T-helper 2 cell treated with Interferon-gamma antibody and Interleukin-4, amounts not matched to agents 5 μg/mL and 100 μg/mL, for 36 hours (primary cell): ENCODE measurements at regions not wholly inside any gene's neighbourhood (a gene's known extent, or its start where the extent isn't known, plus 50 kb on each side); places are given as distances from the start of the nearest gene placed in this dataset.

Source experiments
- DNase-seq: peaks from one replicate; pipeline ENCODE4 v3.0.0; 2021; ENCODE audit warnings: low spot score
- H3K27ac Mint-ChIP-seq: one replicate; pipeline ENCODE4 v1.8.0; 2021; ENCODE audit warnings: mild to moderate bottlenecking, mixed read lengths
- H3K27me3 Mint-ChIP-seq: one replicate; pipeline ENCODE4 v1.8.0; 2021; ENCODE audit warnings: low read depth, mixed read lengths
- H3K36me3 Mint-ChIP-seq: one replicate; pipeline ENCODE4 v1.8.0; 2021; ENCODE audit warnings: low read depth, mixed read lengths
- H3K4me1 Mint-ChIP-seq: one replicate; pipeline ENCODE4 v1.8.0; 2021; ENCODE audit warnings: low read depth, mixed read lengths
- H3K4me3 Mint-ChIP-seq: one replicate; pipeline ENCODE4 v1.8.0; 2022; ENCODE audit warnings: mild to moderate bottlenecking, moderate library complexity, mixed read lengths
- H3K9me3 Mint-ChIP-seq: one replicate; pipeline ENCODE4 v1.8.0; 2021; ENCODE audit warnings: mixed read lengths

DNA sequence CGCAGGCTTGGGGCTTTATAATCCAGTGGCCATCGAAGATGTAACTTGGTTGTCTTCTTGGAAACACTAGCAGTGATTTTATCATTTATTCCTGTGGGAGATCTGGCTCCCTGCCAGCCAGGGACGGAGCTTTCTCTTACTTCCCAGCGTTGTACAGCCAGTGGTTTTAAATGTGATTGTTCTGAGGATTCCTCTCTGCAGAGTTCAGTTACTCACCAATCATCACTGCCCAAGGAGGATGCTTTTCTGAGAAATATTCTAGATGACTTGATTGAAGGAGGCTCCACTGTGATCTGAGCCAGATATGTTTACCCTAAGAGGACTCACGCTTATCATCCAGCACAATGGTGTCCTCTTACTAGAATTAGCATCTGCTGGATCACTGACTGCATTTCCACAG is 744.3 kb downstream of the RNF144A start:
- peaks cover 61% of the 10 kb centered on the region for H3K9me3 Mint-ChIP-seq
- peaks cover 50% of the 10 kb centered on the region for H3K36me3 Mint-ChIP-seq
- H3K27ac Mint-ChIP-seq, result peak overlapping the region; percentile 37
- peaks cover 38% of the 10 kb centered on the region for H3K4me1 Mint-ChIP-seq
- DNase-seq, result no peak
- H3K4me3 Mint-ChIP-seq, result peak overlapping the region; percentile 30
- no peaks in the 10 kb centered on the region for H3K27me3 Mint-ChIP-seq

DNA sequence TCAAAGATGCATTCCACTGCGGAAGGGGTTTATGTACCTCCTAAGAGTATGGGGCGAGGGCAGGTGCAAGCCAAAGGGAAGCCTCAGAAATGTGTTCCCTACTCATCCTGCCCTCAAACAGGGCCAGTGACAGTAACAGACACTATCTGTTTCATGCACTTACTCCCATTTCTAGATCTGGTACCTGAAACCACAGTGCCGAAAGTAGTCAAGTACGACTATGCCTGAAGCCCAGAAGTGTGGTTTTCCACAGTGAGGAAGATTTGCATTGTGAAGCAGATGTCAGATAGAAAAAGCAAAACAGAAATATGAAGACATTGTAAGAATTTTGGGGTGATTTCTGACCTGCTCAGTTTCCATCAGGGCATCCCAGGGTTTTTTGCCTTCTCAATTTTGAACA is 748.7 kb downstream of the RNF144A start:
- H3K4me3 Mint-ChIP-seq, result peak overlapping the region; percentile 27
- peaks cover 31% of the 10 kb centered on the region for H3K36me3 Mint-ChIP-seq
- H3K27ac Mint-ChIP-seq, result peak overlapping the region; percentile 67
- H3K27me3 Mint-ChIP-seq, result no peaks in the 10 kb centered on the region
- H3K9me3 Mint-ChIP-seq, result peaks cover 35% of the 10 kb centered on the region
- DNase-seq, result peak; percentile 35
- peaks cover 57% of the 10 kb centered on the region for H3K4me1 Mint-ChIP-seq

DNA sequence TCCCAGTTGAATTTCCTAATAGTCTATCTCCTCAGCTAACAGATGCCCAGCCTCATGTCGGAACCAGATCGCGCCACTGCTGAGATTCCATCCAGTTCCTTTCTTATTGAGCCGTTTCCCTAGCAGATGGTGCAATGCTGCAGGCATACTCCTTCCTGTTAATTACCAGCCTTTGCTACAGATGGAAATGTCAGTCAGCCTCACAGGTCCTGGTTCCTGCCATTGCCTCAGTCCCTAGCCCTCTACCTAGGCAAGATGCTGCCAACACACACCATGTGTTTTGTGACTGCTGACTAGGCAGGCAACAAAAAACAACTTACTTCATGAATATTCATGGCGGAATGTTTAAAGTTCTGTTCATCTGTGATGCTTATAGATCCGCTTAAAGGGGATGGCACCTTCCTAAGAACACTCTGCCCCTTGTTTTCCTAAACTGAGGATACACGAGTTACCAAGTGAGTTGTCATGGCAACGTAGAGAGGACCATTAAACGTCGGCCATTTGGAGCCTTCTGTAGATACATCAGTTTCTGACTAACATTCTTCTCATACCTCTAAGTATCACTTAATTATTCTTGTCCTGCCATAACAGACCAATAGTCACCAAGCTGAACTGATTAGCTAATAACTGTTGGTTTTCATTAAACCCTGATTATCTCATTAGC is 749.5 kb downstream of the RNF144A start:
- Mint-ChIP-seq H3K27me3 (no peaks in the 10 kb centered on the region), H3K27ac (peak overlapping the region; percentile 67), H3K4me1 (peaks cover 58% of the 10 kb centered on the region), H3K36me3 (peaks cover 28% of the 10 kb centered on the region), H3K4me3 (no peak overlapping the region), H3K9me3 (peaks cover 29% of the 10 kb centered on the region)
- no peak for DNase-seq

DNA sequence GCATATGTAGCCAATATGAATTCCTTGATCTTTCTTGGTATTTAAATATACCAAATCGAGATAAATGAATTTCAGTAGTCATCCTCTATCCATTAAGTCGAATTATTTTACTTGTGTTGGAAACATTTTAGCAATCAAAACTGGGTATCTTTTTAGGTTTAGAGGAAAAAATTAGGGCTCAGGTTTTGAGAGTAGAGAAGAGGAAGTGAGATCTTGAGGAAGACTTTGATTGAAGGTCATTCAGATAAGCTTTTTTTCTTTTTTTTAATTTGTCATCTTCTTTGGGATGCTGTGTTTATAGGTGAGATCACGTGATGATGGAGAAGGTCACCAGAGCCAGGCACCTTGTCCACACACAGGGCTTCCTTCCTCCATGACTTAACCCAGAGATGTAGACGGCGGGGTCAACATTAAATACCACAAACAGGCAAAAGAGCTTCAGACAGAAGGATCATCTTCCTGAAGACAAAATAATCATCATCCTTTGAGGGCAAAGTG is 750.1 kb downstream of the RNF144A start:
- H3K9me3 Mint-ChIP-seq, result peaks cover 23% of the 10 kb centered on the region
- DNase-seq, result no peak
- H3K27ac Mint-ChIP-seq, result no peak overlapping the region
- no peaks in the 10 kb centered on the region for H3K27me3 Mint-ChIP-seq
- H3K4me1 Mint-ChIP-seq, result peaks cover 62% of the 10 kb centered on the region
- H3K36me3 Mint-ChIP-seq, result peaks cover 23% of the 10 kb centered on the region
- H3K4me3 Mint-ChIP-seq, result no peak overlapping the region

DNA sequence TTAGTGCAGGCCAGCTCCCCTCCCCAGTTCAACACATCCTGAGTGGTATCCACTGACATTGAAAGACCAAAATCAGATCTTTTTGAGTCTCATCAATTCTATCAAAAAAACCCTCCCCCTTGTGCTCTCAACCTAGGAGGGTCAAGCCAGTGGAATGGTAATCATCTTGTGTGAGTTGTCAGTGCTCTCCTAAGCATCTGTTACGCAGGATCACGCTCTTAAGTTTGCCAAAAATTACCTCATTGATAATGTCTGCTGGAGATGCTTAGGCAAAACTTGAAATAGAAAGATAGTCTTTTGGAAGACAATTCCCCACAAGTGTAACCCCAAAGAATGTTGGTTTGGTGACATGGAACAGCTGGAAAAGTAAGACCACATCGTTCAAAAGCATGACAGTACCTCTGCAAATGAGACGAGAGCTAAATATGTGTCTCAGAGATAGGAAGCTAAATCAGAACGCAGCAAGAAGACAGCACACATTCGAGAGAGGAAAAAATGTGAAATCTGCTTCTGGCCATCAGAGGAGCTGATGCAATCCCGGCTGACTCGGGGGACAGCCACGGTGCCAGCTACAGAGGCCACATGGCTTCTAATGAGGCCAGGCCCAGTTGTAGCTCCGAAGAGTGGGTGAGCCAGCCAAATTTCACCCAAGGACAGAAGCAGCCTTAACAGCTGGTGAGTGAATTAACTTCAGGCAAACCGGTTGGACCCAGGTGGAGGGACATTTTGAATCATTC is 753.9 kb downstream of the RNF144A start:
- Mint-ChIP-seq H3K9me3 (peaks cover 4% of the 10 kb centered on the region), H3K4me3 (peak overlapping the region; percentile 58), H3K36me3 (peaks cover 22% of the 10 kb centered on the region), H3K27ac (peak overlapping the region; percentile 65), H3K27me3 (no peaks in the 10 kb centered on the region), H3K4me1 (peaks cover 58% of the 10 kb centered on the region)
- DNase-seq, result no peak

DNA sequence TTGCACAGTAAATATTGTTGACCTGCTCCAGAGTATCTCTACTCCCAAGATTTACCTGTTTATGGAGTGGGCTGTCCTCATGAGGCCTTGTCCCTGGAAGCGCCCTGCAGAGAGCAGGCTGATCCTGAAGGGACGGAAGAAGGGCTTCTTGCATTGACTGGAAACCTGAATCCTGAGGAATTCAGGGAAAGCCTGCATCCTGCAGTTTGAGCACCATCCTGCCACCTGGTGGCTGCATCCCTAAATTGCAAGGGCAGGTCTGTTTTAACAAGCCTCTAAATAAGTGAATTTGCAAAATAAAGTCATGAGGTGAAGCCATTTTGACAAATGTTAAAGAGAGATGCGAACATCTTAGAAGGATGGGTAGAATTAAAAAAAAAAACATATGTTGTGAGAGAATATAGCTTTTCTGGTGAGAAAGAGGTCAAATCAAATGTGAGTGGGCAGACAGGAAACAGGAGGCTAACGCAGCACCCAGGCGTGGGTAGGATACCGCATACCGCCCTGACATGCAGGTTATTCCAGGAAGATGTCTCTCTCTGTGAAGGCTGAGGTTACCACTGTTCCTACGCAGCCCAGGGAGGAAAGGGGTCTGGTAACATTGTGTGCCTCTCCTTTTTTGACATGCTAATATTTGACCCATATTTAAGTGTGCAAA is 754.9 kb downstream of the RNF144A start:
- Mint-ChIP-seq H3K9me3 (peaks cover 4% of the 10 kb centered on the region), H3K27ac (peak overlapping the region; percentile 93), H3K27me3 (no peaks in the 10 kb centered on the region), H3K4me1 (peaks cover 55% of the 10 kb centered on the region), H3K36me3 (peaks cover 28% of the 10 kb centered on the region), H3K4me3 (peak overlapping the region; percentile 55)
- DNase-seq, result peak; percentile 77

DNA sequence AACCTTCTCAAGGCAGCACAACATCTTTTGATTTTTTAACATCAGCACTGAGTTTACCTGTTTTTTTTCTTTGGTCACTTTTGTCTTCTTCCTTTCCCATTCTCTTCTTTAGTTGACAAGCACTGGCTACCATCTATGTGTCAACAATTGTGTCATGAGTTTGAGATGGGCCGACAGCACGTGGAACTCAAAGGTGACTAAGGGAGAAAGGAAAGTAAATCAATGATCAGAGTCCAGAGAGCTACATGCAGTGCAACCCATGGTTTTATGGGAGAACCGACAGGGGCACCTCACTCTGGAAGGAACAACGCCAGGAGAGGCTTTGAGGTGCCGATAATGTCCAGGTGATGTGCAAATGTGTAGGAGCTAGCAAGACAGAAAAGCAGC is 755.5 kb downstream of the RNF144A start:
- Mint-ChIP-seq H3K27ac (peak overlapping the region; percentile 93), H3K4me1 (peaks cover 51% of the 10 kb centered on the region), H3K4me3 (peak overlapping the region; percentile 55), H3K9me3 (no peaks in the 10 kb centered on the region), H3K36me3 (peaks cover 27% of the 10 kb centered on the region), H3K27me3 (no peaks in the 10 kb centered on the region)
- no peak for DNase-seq

DNA sequence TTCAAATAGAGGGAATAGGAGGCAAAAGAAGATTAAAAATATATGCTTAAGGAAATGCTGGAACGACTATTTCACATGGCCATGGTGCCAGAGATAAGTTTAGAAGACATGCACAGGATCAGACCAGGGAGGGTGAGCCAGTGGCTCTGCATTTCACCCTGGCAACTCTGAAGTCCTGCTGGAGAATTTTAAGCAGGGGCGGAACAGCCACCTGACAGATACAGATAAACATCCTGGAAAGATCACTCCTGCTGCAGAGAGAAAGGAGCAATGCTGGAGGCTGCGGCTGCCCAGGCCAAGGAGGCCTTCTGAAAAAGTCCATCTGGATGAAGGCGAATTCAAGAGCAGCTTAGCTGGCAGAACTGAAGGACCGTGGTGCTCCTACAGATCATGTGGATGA is 755.9 kb downstream of the RNF144A start:
- Mint-ChIP-seq H3K27ac (peak overlapping the region; percentile 93), H3K27me3 (no peaks in the 10 kb centered on the region), H3K36me3 (peaks cover 27% of the 10 kb centered on the region), H3K9me3 (no peaks in the 10 kb centered on the region), H3K4me3 (peak overlapping the region; percentile 55), H3K4me1 (peaks cover 49% of the 10 kb centered on the region)
- DNase-seq, result no peak

DNA sequence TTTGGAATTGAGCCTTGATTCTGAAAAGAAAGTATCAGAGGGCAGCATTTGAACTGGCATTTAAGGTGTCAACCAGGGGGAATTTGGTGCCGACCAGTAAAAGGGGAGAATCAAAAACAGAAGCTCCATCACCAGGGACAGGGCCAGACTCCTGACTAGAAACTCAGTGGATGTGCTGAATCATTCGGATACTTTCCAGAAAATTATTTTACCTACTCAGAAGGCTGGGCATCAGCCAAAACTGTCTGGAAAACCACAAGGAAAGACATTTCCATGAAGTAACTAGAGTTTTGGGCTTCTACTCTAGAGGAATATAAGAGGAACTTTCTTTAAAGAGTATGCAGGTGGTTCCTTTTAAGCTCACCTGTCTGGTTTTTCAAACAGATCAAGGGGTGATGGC is 756.6 kb downstream of the RNF144A start:
- Mint-ChIP-seq H3K27ac (peak overlapping the region; percentile 20), H3K9me3 (no peaks in the 10 kb centered on the region), H3K27me3 (no peaks in the 10 kb centered on the region), H3K36me3 (peaks cover 27% of the 10 kb centered on the region), H3K4me3 (no peak overlapping the region), H3K4me1 (peaks cover 49% of the 10 kb centered on the region)
- no peak for DNase-seq

DNA sequence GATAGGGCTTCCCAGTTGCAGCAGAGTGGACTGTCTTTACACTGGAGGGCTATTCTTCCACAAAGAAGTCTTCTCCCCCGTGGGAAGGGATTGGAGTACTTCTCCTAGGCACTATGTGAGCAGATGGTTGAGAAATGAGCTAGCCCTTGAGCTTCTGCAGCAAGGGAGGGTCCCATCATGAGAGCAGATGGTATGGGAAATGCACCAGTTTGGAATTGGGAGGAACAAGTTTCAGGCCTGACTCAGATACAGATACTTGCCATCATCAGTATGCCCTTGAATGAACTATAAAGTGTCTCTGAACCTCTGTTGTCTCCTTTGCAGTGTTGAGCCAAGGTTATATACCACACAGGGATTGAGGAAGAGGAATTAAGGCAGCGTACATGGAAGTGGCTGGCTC is 757.4 kb downstream of the RNF144A start:
- Mint-ChIP-seq H3K9me3 (no peaks in the 10 kb centered on the region), H3K4me3 (no peak overlapping the region), H3K36me3 (peaks cover 27% of the 10 kb centered on the region), H3K27ac (no peak overlapping the region), H3K27me3 (no peaks in the 10 kb centered on the region), H3K4me1 (peaks cover 53% of the 10 kb centered on the region)
- DNase-seq, result no peak

DNA sequence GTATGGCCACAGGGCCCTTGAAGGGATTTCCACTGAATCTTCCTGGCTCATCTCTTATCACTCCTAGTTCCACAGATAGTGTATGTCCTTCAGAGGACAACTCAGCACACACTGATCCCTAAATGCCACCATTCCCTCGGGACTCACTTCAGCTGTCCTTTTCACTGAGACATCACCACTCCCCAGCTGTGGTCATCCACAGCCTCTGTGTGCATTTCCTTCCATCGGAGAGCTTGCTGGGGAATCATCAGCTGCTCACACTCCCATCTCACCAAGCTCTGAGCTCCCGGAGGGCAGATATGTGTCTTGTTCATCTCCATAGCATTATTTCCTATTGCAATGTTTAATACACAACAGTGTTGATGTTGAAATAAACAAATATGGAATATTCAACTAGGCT is 759.5 kb downstream of the RNF144A start:
- Mint-ChIP-seq H3K9me3 (no peaks in the 10 kb centered on the region), H3K36me3 (peaks cover 24% of the 10 kb centered on the region), H3K27me3 (no peaks in the 10 kb centered on the region), H3K4me3 (no peak overlapping the region), H3K27ac (no peak overlapping the region), H3K4me1 (peaks cover 41% of the 10 kb centered on the region)
- DNase-seq, result no peak

DNA sequence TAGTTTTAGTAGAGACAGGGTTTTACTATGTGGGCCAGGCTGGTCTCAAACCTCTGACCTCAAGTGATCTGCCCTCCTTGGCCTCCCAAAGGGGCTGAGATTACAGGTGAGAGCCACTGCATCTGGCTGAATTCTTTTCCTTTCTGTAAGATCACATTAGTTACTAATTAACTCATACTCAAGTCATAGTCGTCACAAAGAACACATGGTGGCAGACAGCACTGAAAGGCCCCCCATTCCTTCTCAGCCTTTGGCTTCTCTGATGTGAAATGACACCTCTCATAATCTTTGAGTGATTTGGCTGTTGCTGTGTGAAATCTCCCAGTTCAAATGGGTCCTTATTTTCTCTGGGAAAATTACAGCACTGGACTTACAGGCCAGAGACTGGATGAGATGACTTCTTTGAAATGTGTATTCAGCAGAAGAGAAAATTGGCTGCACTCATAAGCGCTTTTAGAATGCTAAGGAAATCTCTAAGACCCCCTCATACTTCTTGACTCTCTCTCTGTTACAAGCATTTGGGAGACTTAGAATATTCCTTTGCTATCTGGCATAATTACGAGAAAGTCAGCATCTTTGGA is 764.8 kb downstream of the RNF144A start:
- peaks cover 4% of the 10 kb centered on the region for H3K9me3 Mint-ChIP-seq
- H3K4me1 Mint-ChIP-seq, result peaks cover 22% of the 10 kb centered on the region
- no peak overlapping the region for H3K4me3 Mint-ChIP-seq
- H3K36me3 Mint-ChIP-seq, result peaks cover 4% of the 10 kb centered on the region
- no peak overlapping the region for H3K27ac Mint-ChIP-seq
- DNase-seq, result no peak
- no peaks in the 10 kb centered on the region for H3K27me3 Mint-ChIP-seq

DNA sequence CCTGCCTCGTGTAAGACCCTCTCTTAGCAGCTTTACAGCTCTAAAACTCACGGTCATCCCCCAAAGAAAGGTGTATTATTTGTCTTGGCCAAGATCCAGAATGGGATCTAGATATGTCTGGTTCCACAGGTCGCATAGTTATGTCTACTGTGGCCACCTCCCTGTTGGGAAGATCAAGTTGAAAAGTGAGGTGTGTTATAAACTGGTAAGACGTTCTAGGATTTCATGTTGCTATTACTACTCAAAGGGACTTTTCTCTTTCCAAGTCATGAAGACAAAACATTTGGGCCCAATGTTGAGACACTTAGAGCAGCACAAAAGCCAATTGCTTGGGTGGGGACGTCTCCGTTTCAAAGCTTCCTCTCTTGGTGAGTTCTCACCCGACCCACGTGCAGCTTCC is 766.0 kb downstream of the RNF144A start:
- H3K4me3 Mint-ChIP-seq, result no peak overlapping the region
- peaks cover 7% of the 10 kb centered on the region for H3K36me3 Mint-ChIP-seq
- no peaks in the 10 kb centered on the region for H3K27me3 Mint-ChIP-seq
- DNase-seq, result no peak
- peaks cover 13% of the 10 kb centered on the region for H3K9me3 Mint-ChIP-seq
- no peak overlapping the region for H3K27ac Mint-ChIP-seq
- peaks cover 28% of the 10 kb centered on the region for H3K4me1 Mint-ChIP-seq

DNA sequence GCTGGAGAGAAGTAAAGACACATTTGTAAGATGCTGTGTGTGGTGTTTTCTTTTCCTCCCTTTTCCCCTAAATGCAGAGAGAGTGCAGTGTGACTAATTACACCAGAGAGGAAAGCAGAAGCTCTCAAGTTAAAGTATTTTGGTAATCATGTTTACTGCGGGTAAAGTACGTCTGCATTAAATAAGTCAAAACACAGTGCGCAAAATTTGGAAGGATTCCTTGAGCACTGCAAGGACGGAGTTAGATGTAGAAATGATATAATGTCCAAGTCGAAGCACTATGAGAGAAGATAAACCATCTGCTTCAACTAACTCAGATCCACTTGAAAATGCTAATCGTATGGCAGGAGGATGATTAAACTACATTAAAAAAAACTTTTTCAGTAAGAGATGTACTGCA is 766.5 kb downstream of the RNF144A start:
- Mint-ChIP-seq H3K27ac (no peak overlapping the region), H3K9me3 (peaks cover 13% of the 10 kb centered on the region), H3K27me3 (no peaks in the 10 kb centered on the region), H3K36me3 (peaks cover 7% of the 10 kb centered on the region), H3K4me3 (no peak overlapping the region), H3K4me1 (peaks cover 24% of the 10 kb centered on the region)
- no peak for DNase-seq
